Endothelial cell of umbilical vein (primary cell): ENCODE measurements at regions not wholly inside any gene's neighbourhood (a gene's known extent, or its start where the extent isn't known, plus 50 kb on each side); places are given as distances from the start of the nearest gene placed in this dataset.

Experiments
- EZH2 ChIP-seq: IDR thresholded peaks from 2 replicates; pipeline ENCODE4 v1.6.1; 2012; ENCODE audit warnings: borderline replicate concordance, low read depth, mild to moderate bottlenecking, moderate library complexity, low read length, inconsistent platforms; ENCODE audit not compliant: severe bottlenecking
- FOS ChIP-seq: IDR thresholded peaks from 2 replicates; pipeline ENCODE4 v1.6.1; 2011; ENCODE audit warnings: mild to moderate bottlenecking, low read length, moderate library complexity, borderline replicate concordance; ENCODE audit not compliant: insufficient read depth
- GATA2 ChIP-seq: IDR thresholded peaks from 2 replicates; pipeline ENCODE4 v1.7.0; 2011; ENCODE audit warnings: low read depth, mild to moderate bottlenecking, moderate library complexity, mixed read lengths, low read length; ENCODE audit not compliant: insufficient read length, insufficient read depth
- MYC ChIP-seq: IDR thresholded peaks from one replicate; pipeline ENCODE4 v1.6.1; 2011; ENCODE audit warnings: mild to moderate bottlenecking, low read depth, low read length
- POLR2A ChIP-seq: IDR thresholded peaks from 2 replicates; pipeline ENCODE4 v1.6.1; 2012; ENCODE audit warnings: low read depth, mild to moderate bottlenecking, control low read depth, low read length
- POLR2AphosphoS5 ChIP-seq: IDR thresholded peaks from 2 replicates; pipeline ENCODE4 v1.6.1; 2012; ENCODE audit warnings: low read depth, mild to moderate bottlenecking, control low read depth, low read length, moderate library complexity; ENCODE audit not compliant: insufficient read depth
- TF ChIP-seq, protein P1 (sequence below), 2 donors: IDR thresholded peaks; 1 replicate in 1 of 2; 2 replicates in 1 of 2; pipeline ENCODE4 v1.5.1; 2011; ENCODE audit warnings: low read length in 2 of 2, mild to moderate bottlenecking in 2 of 2, moderate library complexity in 2 of 2, control low read depth in 1 of 2, inconsistent platforms in 1 of 2, low read depth in 1 of 2; ENCODE audit not compliant: insufficient read depth in 1 of 2; ENCODE audit errors: extremely low read depth in 1 of 2
- TF ChIP-seq, protein P2 (sequence below): IDR thresholded peaks from 2 replicates; pipeline ENCODE4 v1.6.1; 2011; ENCODE audit not compliant: insufficient read depth, insufficient read length

DNA sequence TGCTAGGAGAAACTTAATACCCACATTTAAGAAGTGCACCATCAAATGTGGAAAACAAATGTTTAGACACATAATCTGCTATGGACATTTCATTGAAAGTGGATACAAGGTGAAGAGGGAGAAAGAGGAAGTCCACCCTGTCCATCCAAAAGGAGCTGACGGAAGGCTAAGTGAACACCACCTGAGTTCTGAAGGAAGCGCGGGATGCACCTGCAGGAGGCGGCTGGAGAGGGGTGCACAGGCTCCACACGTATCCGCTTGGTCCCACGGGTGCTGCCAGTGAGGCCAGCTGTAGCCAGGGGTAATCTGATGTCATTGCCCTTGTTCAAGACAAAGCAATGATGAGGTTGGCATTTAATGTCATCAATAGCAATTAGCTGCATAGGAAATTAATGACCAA is 75.9 kb upstream of the TMEM18 start:
- TF ChIP-seq, protein P1, sequence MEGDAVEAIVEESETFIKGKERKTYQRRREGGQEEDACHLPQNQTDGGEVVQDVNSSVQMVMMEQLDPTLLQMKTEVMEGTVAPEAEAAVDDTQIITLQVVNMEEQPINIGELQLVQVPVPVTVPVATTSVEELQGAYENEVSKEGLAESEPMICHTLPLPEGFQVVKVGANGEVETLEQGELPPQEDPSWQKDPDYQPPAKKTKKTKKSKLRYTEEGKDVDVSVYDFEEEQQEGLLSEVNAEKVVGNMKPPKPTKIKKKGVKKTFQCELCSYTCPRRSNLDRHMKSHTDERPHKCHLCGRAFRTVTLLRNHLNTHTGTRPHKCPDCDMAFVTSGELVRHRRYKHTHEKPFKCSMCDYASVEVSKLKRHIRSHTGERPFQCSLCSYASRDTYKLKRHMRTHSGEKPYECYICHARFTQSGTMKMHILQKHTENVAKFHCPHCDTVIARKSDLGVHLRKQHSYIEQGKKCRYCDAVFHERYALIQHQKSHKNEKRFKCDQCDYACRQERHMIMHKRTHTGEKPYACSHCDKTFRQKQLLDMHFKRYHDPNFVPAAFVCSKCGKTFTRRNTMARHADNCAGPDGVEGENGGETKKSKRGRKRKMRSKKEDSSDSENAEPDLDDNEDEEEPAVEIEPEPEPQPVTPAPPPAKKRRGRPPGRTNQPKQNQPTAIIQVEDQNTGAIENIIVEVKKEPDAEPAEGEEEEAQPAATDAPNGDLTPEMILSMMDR (IDR thresholded peaks at IDR 0.05; ENCODE audit: extremely low read depth in 1 of 2, insufficient read depth in 1 of 2, low read depth in 1 of 2, low read length in 2 of 2), result no peak
- TF ChIP-seq POLR2A (no peak), GATA2 (no peak), EZH2 (no peak), POLR2AphosphoS5 (no peak), FOS (no peak), MYC (no peak)
- TF ChIP-seq, protein P2, sequence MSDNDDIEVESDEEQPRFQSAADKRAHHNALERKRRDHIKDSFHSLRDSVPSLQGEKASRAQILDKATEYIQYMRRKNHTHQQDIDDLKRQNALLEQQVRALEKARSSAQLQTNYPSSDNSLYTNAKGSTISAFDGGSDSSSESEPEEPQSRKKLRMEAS, result no peak
